ENCODE measurements at regions not wholly inside any gene's neighbourhood (a gene's known extent, or its start where the extent isn't known, plus 50 kb on each side); places are given as distances from the start of the nearest gene placed in this dataset.

GRCh38 chrX:39596437-39596836 is 501.3 kb downstream of the BCOR start:
- TF ChIP-seq SUZ12 (IDR thresholded peaks at IDR 0.05; ENCODE audit: extremely low read depth, insufficient read depth, insufficient read length): no peak
- TF ChIP-seq ZNF274 (IDR thresholded peaks at IDR 0.05; ENCODE audit: low read depth, low read length): no peak
- no peak for TF ChIP-seq YY1 (IDR thresholded peaks at IDR 0.05; ENCODE audit: insufficient read depth, insufficient read length)
- Histone ChIP-seq H3K9me3 (ENCODE audit: insufficient read depth, low read length) (no peaks in the 10 kb centered on the region), H3K36me3 (ENCODE audit: insufficient read depth, insufficient read length, low read length) (no peaks in the 10 kb centered on the region), H3K4me1 (ENCODE audit: insufficient read depth, insufficient read length) (no peaks in the 10 kb centered on the region), H3K9ac (ENCODE audit: insufficient read length, low read depth) (no peak overlapping the region), H3K27me3 (ENCODE audit: insufficient read depth, insufficient read length) (no peaks in the 10 kb centered on the region), H3K4me3 (ENCODE audit: insufficient read length, low read depth) (no peak overlapping the region)
- no peak for DNase-seq (ENCODE audit: low read depth, low spot score)

GRCh38 chrX:39599339-39599738 is 498.4 kb downstream of the BCOR start:
- Histone ChIP-seq H3K27me3 (ENCODE audit: insufficient read depth, insufficient read length) (no peaks in the 10 kb centered on the region), H3K4me3 (ENCODE audit: insufficient read length, low read depth) (no peak overlapping the region), H3K9me3 (ENCODE audit: insufficient read depth, low read length) (no peaks in the 10 kb centered on the region), H3K4me1 (ENCODE audit: insufficient read depth, insufficient read length) (peaks cover 3% of the 10 kb centered on the region), H3K36me3 (ENCODE audit: insufficient read depth, insufficient read length, low read length) (no peaks in the 10 kb centered on the region), H3K9ac (ENCODE audit: insufficient read length, low read depth) (no peak overlapping the region)
- no peak for DNase-seq (ENCODE audit: low read depth, low spot score)
- TF ChIP-seq SUZ12 (IDR thresholded peaks at IDR 0.05; ENCODE audit: extremely low read depth, insufficient read depth, insufficient read length): no peak
- no peak for TF ChIP-seq YY1 (IDR thresholded peaks at IDR 0.05; ENCODE audit: insufficient read depth, insufficient read length)
- no peak for TF ChIP-seq ZNF274 (IDR thresholded peaks at IDR 0.05; ENCODE audit: low read depth, low read length)

GRCh38 chrX:39600222-39600621 is 497.5 kb downstream of the BCOR start:
- H3K36me3 ChIP-seq (ENCODE audit: insufficient read depth, insufficient read length, low read length): no peaks in the 10 kb centered on the region
- H3K4me1 ChIP-seq (ENCODE audit: insufficient read depth, insufficient read length): peaks cover 3% of the 10 kb centered on the region
- H3K9ac ChIP-seq (ENCODE audit: insufficient read length, low read depth): no peak overlapping the region
- H3K27me3 ChIP-seq (ENCODE audit: insufficient read depth, insufficient read length): no peaks in the 10 kb centered on the region
- no peak overlapping the region for H3K4me3 ChIP-seq (ENCODE audit: insufficient read length, low read depth)
- no peak for TF ChIP-seq YY1 (IDR thresholded peaks at IDR 0.05; ENCODE audit: insufficient read depth, insufficient read length)
- no peak for TF ChIP-seq SUZ12 (IDR thresholded peaks at IDR 0.05; ENCODE audit: extremely low read depth, insufficient read depth, insufficient read length)
- no peak for TF ChIP-seq ZNF274 (IDR thresholded peaks at IDR 0.05; ENCODE audit: low read depth, low read length)
- no peaks in the 10 kb centered on the region for H3K9me3 ChIP-seq (ENCODE audit: insufficient read depth, low read length)
- DNase-seq (ENCODE audit: low read depth, low spot score): no peak

- H3K4me1 ChIP-seq (ENCODE audit: insufficient read depth, insufficient read length): peaks cover 3% of the 10 kb centered on the region
- H3K9me3 ChIP-seq (ENCODE audit: insufficient read depth, low read length): no peaks in the 10 kb centered on the region
- no peaks in the 10 kb centered on the region for H3K36me3 ChIP-seq (ENCODE audit: insufficient read depth, insufficient read length, low read length)
- no peak overlapping the region for H3K4me3 ChIP-seq (ENCODE audit: insufficient read length, low read depth)
- TF ChIP-seq YY1 (IDR thresholded peaks at IDR 0.05; ENCODE audit: insufficient read depth, insufficient read length) (no peak), ZNF274 (IDR thresholded peaks at IDR 0.05; ENCODE audit: low read depth, low read length) (no peak), SUZ12 (IDR thresholded peaks at IDR 0.05; ENCODE audit: extremely low read depth, insufficient read depth, insufficient read length) (no peak)
- DNase-seq (ENCODE audit: low read depth, low spot score): no peak
- no peaks in the 10 kb centered on the region for H3K27me3 ChIP-seq (ENCODE audit: insufficient read depth, insufficient read length)
- no peak overlapping the region for H3K9ac ChIP-seq (ENCODE audit: insufficient read length, low read depth)
Measured at GRCh38 chrX:39601231-39602177, 496.3 kb downstream of the BCOR start.

GRCh38 chrX:39602195-39602594 is 495.6 kb downstream of the BCOR start:
- Histone ChIP-seq H3K4me1 (ENCODE audit: insufficient read depth, insufficient read length) (peaks cover 3% of the 10 kb centered on the region), H3K36me3 (ENCODE audit: insufficient read depth, insufficient read length, low read length) (no peaks in the 10 kb centered on the region), H3K4me3 (ENCODE audit: insufficient read length, low read depth) (no peak overlapping the region), H3K27me3 (ENCODE audit: insufficient read depth, insufficient read length) (no peaks in the 10 kb centered on the region), H3K9me3 (ENCODE audit: insufficient read depth, low read length) (no peaks in the 10 kb centered on the region), H3K9ac (ENCODE audit: insufficient read length, low read depth) (no peak overlapping the region)
- DNase-seq (ENCODE audit: low read depth, low spot score): no peak
- TF ChIP-seq ZNF274 (IDR thresholded peaks at IDR 0.05; ENCODE audit: low read depth, low read length) (no peak), SUZ12 (IDR thresholded peaks at IDR 0.05; ENCODE audit: extremely low read depth, insufficient read depth, insufficient read length) (no peak), YY1 (IDR thresholded peaks at IDR 0.05; ENCODE audit: insufficient read depth, insufficient read length) (no peak)

GRCh38 chrX:39603230-39603629 is 494.5 kb downstream of the BCOR start:
- Histone ChIP-seq H3K36me3 (ENCODE audit: insufficient read depth, insufficient read length, low read length) (no peaks in the 10 kb centered on the region), H3K27me3 (ENCODE audit: insufficient read depth, insufficient read length) (no peaks in the 10 kb centered on the region), H3K4me3 (ENCODE audit: insufficient read length, low read depth) (no peak overlapping the region), H3K9ac (ENCODE audit: insufficient read length, low read depth) (no peak overlapping the region), H3K4me1 (ENCODE audit: insufficient read depth, insufficient read length) (peaks cover 3% of the 10 kb centered on the region), H3K9me3 (ENCODE audit: insufficient read depth, low read length) (no peaks in the 10 kb centered on the region)
- TF ChIP-seq ZNF274 (IDR thresholded peaks at IDR 0.05; ENCODE audit: low read depth, low read length) (no peak), YY1 (IDR thresholded peaks at IDR 0.05; ENCODE audit: insufficient read depth, insufficient read length) (no peak), SUZ12 (IDR thresholded peaks at IDR 0.05; ENCODE audit: extremely low read depth, insufficient read depth, insufficient read length) (no peak)
- DNase-seq (ENCODE audit: low read depth, low spot score): no peak

GRCh38 chrX:39605183-39605582 is 492.6 kb downstream of the BCOR start:
- no peak for TF ChIP-seq ZNF274 (IDR thresholded peaks at IDR 0.05; ENCODE audit: low read depth, low read length)
- TF ChIP-seq YY1 (IDR thresholded peaks at IDR 0.05; ENCODE audit: insufficient read depth, insufficient read length): no peak
- TF ChIP-seq SUZ12 (IDR thresholded peaks at IDR 0.05; ENCODE audit: extremely low read depth, insufficient read depth, insufficient read length): no peak
- no peak for DNase-seq (ENCODE audit: low read depth, low spot score)
- H3K4me1 ChIP-seq (ENCODE audit: insufficient read depth, insufficient read length): peaks cover 3% of the 10 kb centered on the region
- no peaks in the 10 kb centered on the region for H3K9me3 ChIP-seq (ENCODE audit: insufficient read depth, low read length)
- no peak overlapping the region for H3K4me3 ChIP-seq (ENCODE audit: insufficient read length, low read depth)
- H3K36me3 ChIP-seq (ENCODE audit: insufficient read depth, insufficient read length, low read length): no peaks in the 10 kb centered on the region
- no peaks in the 10 kb centered on the region for H3K27me3 ChIP-seq (ENCODE audit: insufficient read depth, insufficient read length)
- H3K9ac ChIP-seq (ENCODE audit: insufficient read length, low read depth): no peak overlapping the region

All from NT2/D1 (cell line).